ENCODE measurements at regions not wholly inside any gene's neighbourhood (a gene's known extent, or its start where the extent isn't known, plus 50 kb on each side); places are given as distances from the start of the nearest gene placed in this dataset.
"Not testable (repeated sequence)": the region's sequence is repeated elsewhere in the genome, so short reads cannot be mapped to it uniquely, and the experiment has no call there.

DNA sequence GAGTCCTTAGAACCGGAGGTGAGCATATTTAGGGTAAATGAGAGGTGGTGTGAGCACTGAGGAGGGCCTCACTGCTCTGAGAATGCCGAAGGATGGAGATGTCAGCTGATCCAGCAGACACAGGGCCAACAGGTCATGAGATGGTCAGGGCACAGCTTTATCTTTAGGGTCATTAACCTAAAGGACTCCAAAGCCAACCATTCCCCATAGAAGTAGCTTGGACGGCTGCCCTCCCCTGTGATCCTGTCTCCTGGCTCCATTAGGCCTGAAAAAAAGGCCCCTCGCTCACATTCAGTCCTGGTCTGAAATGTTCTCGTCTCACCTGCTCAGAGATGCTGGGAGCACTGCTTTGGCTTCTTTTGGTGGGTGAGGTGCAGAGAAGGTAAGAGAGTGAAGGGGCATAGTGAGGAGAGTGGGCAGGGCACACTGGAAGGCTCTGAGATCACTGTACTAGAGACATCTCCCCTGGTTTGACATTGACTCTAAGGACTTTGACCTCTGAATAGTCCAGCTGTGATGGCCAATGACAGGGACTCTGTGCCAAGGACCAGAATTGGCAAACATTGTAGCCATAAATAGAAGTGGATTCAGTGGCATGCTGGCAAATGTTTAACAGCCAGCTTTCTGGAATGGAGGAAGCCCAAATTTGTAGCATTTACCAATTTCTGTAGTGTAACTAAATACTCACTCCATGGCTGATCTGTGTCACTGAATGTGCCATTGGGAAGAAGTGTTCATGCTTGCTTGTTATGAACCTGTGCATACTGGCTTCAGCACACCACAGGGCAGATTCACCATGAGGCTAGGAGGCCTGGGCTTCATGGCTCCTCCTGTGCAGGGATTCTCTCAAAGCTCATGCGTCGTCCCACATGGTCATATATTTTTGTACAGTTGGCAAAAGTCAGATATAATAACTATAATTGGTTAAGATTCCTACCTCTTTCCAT, 76.2 kb upstream of the MRPS22 start:
- no peak overlapping the region for H3K27ac Mint-ChIP-seq
- DNase-seq (ENCODE audit: low spot score in 2 of 2), result no peak
- H3K9me3 Mint-ChIP-seq, result no peaks in the 10 kb centered on the region
- no peaks in the 10 kb centered on the region for H3K36me3 Mint-ChIP-seq
- no peak for ATAC-seq

DNA sequence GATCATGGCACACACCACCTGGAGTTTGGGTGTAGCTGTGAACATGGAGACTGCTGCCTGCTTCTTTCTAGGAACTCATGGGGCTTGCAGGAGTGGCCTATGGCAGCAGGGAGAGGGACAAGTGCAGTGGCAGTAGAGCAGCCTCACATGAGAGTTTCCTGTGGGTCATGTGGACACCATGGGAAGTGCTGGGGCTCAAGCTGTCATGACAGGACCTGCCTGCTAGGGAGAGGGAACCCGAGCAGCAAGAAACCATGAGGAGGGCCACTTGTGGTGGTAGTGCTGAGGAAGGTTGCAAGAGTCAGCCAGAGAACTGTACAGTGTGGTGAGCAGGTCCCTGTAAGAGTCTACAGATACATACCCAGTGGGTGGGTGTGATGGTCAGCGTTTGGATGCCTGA, 73.8 kb upstream of the MRPS22 start:
- ATAC-seq, result no peak
- no peak for DNase-seq (ENCODE audit: low spot score in 2 of 2)
- Mint-ChIP-seq H3K27ac (no peak overlapping the region), H3K36me3 (no peaks in the 10 kb centered on the region), H3K9me3 (no peaks in the 10 kb centered on the region)

DNA sequence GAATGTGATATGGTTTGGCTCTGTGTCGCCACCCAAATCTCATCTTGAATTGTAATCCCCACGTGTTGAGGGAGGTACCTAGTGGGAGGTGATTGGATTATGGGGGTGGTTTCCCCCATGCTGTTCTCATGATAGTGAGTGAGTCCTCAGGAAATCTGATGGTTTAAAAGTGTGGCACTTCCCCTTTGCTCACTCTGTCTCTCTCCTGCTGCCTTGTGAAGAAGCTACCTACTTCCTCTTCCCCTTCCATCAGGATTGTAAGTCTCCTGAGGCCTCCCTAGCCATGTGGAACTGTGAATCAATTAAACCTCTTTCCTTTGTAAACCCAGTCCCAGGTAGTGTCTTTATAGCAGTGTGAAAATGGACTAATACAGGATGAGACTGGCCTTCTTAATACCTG, 73.2 kb upstream of the MRPS22 start:
- not testable (repeated sequence) for ATAC-seq; H3K27ac Mint-ChIP-seq; H3K9me3 Mint-ChIP-seq; H3K36me3 Mint-ChIP-seq; DNase-seq (ENCODE audit: low spot score in 2 of 2)

DNA sequence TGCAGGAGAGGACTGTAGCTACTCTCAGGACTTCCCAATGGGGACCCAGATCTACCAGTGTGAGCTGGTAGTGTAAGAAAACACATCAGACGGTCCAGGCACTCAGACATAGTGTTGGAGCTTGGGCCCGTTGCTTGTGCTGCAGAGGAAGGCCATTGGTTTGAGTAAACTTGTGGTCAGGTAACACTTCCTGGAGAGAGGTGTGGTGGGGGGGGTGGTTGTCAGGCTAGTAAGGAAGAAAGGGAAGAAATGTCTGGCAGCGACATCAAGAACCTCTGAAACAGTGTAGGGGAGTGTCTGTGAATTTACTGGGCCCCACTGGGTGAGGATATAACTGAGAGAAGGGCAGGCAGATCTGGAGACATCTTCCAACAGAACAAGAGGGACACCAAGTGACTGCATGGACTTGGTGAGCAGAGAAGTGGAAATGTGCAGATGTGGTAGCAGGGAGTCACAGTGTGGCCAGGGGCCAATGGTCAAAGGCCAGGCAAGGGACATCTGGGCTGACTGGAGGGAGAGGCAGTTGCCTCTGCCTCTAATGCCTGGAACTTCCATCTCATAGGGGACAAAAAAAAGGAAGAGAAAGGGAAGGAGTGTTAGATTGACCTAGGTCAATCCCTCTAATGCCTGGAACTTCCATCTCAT, 63.7 kb upstream of the MRPS22 start:
- ATAC-seq, result no peak
- DNase-seq (ENCODE audit: low spot score in 2 of 2), result no peak
- no peaks in the 10 kb centered on the region for H3K36me3 Mint-ChIP-seq
- no peak overlapping the region for H3K27ac Mint-ChIP-seq
- H3K9me3 Mint-ChIP-seq, result no peaks in the 10 kb centered on the region

DNA sequence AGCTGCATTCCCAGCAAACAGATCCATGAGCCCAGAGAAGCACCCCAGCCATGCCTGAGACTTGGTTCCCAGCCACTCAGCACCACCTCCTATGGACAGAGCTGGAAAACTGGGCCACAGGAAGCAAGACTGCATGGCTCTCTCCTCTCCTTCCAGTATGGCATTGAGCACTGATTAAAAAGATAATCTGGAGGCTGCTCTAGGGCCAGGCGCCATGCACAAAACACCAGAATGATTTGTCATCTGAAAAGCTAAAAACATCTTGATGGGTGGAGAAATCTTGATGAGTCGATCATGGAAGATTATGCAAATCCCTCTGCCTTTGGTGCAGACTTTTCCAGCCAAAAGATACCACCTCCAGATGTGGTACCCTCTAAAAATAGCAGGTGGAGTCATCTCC, 62.7 kb upstream of the MRPS22 start:
- no peak overlapping the region for H3K27ac Mint-ChIP-seq
- ATAC-seq (no peak), DNase-seq (ENCODE audit: low spot score in 2 of 2) (no peak)

DNA sequence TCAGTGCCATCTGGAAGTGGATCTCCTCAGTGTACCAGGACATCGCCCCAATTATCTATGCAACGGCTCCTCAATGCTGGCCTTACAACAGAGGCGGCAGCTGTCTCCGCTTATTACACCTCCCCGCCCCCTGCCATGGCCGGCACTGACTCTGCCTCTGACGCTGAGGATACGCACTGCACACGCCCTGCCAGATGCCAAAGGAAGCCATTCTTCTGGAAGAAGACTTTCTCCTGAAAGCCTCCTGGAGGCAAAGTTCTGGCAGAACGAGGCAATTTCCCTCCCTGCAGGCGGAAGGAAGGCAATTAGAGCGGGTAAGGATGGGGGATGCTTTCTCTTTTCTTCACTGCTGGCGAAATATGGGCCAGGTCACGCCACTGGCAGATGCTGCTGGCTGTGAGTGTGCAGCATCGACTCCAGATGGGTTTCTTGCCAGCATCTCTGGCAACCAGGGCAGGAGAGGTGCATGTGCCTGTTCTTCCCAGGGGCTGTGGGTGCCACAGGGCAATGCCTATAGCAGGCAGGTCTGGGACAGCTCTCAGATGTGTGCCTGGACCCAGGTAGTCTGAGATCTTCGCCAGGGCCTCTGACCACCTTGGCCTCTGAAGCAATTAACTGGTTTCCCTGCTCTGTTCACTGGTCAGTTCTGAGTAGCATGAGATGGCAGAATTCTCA, 62.2 kb upstream of the MRPS22 start:
- ATAC-seq, result no peak

More for the DNA sequence above, 62.7 kb upstream of the MRPS22 start:
- H3K36me3 Mint-ChIP-seq, result no peaks in the 10 kb centered on the region
- no peaks in the 10 kb centered on the region for H3K9me3 Mint-ChIP-seq

DNA sequence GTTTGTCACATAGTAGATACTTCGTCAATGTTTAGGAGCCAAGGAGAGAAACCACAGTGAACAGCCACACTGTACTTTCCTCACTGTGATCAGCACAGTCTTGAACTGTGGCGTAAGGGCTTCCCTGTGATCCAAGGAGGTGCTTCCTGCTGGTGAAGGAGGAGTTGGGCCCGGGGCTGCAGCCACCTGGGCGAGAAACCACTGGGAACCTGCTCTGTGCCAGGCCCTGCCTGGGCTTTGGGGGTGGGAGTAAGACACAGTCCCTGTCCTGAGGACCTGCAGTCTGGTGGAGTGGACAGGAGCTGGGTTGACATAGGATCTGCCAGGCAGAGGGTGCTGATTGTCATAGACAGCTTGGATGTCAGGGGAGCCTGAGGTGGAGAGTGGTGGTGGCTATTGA, 60.5 kb upstream of the MRPS22 start:
- H3K9me3 Mint-ChIP-seq, result no peaks in the 10 kb centered on the region
- ATAC-seq (no peak), DNase-seq (ENCODE audit: low spot score in 2 of 2) (no peak)
- no peaks in the 10 kb centered on the region for H3K36me3 Mint-ChIP-seq
- H3K27ac Mint-ChIP-seq, result no peak overlapping the region

More for the DNA sequence above, 62.2 kb upstream of the MRPS22 start:
- DNase-seq (ENCODE audit: low spot score in 2 of 2), result no peak
- Mint-ChIP-seq H3K36me3 (no peaks in the 10 kb centered on the region), H3K9me3 (no peaks in the 10 kb centered on the region), H3K27ac (no peak overlapping the region)

DNA sequence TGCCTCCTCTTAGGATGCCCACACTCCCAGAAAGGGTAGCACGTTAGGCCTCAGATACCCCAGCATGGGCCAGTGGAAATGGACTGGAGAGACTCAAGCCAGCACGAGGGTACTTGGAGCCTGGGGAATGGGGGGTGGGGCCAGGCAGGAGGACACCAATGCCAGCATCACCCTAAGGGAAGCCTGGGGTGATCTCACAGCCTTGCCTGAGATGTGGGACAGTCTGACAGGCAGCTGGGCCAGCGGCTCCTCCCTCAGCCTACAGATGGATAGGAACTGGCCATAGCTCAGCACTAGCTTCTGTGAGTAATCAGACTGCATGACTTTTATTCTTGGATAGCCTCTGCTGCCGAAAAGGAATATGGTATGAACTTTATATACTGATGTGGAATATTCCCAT, 59.6 kb upstream of the MRPS22 start:
- H3K36me3 Mint-ChIP-seq, result no peaks in the 10 kb centered on the region
- ATAC-seq (no peak), DNase-seq (ENCODE audit: low spot score in 2 of 2) (no peak)
- H3K9me3 Mint-ChIP-seq, result no peaks in the 10 kb centered on the region
- H3K27ac Mint-ChIP-seq, result no peak overlapping the region

DNA sequence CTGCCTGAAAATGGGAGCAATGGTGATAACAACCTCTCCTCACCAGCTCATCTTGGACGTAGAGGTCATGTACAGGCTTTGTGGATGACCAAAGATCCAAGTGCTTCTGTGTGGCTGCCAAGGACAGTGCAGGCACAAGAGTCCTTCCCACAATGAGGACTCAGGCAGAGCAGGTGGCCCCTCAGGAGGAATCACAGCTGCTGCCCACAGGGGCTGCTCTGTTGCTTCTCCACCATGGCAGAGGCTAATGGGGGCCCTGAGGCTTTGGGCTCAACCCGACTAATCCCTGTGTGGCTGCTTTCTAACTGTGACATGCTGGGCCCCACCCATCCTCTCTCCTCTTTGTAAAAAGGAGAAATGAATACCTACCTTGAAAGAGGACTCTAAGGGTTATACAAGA, 58.1 kb upstream of the MRPS22 start:
- Mint-ChIP-seq H3K27ac (no peak overlapping the region), H3K36me3 (no peaks in the 10 kb centered on the region), H3K9me3 (no peaks in the 10 kb centered on the region)
- DNase-seq (ENCODE audit: low spot score in 2 of 2) (no peak), ATAC-seq (no peak)

DNA sequence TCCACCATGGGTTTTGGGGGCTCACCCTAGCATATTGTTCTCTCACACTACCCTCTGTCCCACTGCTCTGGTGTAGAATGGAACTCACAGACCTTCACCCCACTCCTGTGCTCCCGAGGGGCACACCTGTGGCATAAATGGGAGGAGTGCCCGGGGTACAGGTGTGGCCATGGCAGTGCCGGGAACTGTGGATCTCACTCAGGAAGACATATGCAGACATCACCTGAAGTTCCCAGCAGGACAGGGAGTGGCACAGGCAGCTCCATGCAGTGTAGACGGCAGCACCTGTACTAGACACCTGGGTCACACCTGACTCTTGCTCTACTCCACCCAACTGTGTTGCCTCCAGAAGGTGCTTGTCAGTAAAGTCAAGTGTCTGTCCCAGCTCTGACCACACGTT, 57.6 kb upstream of the MRPS22 start:
- no peak for ATAC-seq
- H3K27ac Mint-ChIP-seq, result no peak overlapping the region

DNA sequence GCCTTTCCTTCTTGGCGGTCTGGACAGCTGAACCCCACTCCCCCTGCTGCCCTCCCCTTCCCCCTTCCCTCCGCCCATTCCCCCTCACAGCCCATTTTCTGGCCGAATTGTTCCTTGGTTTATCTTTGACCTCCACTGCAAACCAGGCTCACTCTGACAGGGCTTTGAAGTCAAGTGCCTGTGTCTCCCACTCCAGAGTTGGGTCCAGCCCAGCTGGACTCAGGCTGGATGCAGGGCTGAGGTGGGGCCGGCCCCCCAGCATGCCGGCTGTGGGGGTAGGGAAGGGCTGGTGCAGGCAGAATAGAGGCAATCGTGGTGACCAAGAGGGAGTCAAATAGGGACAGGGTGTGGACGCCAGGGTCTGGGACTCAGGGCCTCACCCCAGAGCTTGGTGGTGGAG, 57.0 kb upstream of the MRPS22 start:
- H3K36me3 Mint-ChIP-seq, result no peaks in the 10 kb centered on the region
- DNase-seq (ENCODE audit: low spot score in 2 of 2), result no peak
- ATAC-seq, result no peak
- H3K27ac Mint-ChIP-seq, result no peak overlapping the region
- no peaks in the 10 kb centered on the region for H3K9me3 Mint-ChIP-seq

More for the DNA sequence above, 57.6 kb upstream of the MRPS22 start:
- Mint-ChIP-seq H3K9me3 (no peaks in the 10 kb centered on the region), H3K36me3 (no peaks in the 10 kb centered on the region)
- DNase-seq (ENCODE audit: low spot score in 2 of 2), result no peak

DNA sequence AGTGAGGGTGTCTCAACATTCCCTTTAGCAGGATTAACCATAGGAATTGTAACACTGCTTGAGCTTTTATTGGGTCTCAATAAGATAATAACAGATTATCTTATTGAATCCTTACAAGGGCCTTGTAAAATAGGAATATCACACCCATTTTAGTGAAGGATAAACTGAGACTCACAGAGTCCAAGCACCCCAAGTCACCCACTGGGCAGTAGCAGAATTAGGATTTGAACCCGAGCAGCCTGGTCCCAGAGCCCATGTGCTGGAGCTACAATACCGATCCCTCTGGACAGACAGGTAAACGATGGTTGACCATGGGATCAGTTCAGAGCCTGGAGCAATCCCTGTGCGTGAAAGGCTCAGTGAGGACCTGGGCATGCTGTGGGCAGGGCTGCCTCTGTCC, 56.3 kb upstream of the MRPS22 start:
- no peak overlapping the region for H3K27ac Mint-ChIP-seq
- H3K9me3 Mint-ChIP-seq, result no peaks in the 10 kb centered on the region
- H3K36me3 Mint-ChIP-seq, result no peaks in the 10 kb centered on the region
- ATAC-seq (no peak), DNase-seq (ENCODE audit: low spot score in 2 of 2) (no peak)

DNA sequence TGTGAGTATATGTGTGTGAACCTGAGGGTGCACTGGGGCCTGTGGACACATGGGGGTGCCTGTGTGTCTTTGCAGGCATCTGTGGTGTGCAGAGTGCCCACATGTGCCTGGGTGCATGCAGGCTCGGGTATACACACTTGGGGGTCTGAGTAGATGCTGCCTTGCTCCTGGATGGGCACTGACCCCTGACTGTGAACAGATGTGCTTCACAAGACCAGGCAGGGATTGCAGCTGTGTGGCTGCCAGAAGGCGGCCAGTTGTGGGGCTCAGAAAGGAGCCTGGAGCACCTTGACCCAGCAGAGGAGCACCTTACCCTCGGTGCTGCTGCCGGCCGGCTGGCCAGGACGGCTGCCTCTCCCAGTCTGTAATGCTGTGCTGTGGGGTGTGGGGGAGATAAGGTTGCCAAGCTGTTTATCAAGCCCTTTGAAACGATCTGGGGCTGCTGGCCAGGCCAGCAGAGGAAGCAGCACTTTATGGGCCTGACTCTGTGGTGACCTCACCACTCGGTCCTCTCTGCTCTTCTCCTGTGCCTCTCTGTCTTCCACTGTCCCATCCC, 55.5 kb upstream of the MRPS22 start:
- DNase-seq (ENCODE audit: low spot score in 2 of 2) (no peak), ATAC-seq (no peak)
- Mint-ChIP-seq H3K9me3 (no peaks in the 10 kb centered on the region), H3K27ac (peak overlapping the region in 1 of 2 donors; percentile 14), H3K36me3 (no peaks in the 10 kb centered on the region)

DNA sequence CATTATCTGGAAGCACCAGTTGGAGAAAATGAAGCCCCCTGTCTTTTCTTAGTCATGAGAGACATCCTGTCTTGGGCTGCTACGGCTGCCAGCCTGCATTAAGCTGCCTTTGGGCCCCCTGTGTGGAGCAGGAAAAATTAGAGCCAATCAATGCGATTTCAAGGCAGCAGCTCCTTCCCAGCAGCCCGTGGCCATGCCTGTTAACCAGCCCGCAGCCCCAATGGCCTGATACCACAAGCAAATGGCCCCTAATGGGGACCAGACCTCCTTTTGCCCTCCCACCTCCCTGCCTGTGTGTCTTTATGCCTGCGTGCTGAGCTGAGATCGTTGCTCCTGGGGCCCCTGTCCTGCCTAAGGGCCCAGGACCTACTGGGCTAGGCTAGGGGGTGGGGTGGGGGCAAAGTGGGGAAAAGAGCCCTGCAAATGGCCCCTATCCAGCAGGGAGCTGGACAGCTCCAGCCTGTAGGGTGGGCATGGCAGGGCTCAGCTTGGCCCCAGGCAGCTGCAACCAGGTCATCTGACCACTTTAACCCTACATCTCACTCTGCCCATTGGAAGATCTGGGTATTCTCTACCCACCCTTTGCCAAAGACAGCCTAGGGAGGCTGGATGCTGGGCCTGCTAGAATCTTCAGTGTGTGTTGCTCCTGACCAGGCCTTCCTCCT, 53.8 kb upstream of the MRPS22 start:
- DNase-seq (ENCODE audit: low spot score in 2 of 2), result no peak
- Mint-ChIP-seq H3K27ac (no peak overlapping the region), H3K36me3 (no peaks in the 10 kb centered on the region), H3K9me3 (no peaks in the 10 kb centered on the region)
- ATAC-seq, result no peak

DNA sequence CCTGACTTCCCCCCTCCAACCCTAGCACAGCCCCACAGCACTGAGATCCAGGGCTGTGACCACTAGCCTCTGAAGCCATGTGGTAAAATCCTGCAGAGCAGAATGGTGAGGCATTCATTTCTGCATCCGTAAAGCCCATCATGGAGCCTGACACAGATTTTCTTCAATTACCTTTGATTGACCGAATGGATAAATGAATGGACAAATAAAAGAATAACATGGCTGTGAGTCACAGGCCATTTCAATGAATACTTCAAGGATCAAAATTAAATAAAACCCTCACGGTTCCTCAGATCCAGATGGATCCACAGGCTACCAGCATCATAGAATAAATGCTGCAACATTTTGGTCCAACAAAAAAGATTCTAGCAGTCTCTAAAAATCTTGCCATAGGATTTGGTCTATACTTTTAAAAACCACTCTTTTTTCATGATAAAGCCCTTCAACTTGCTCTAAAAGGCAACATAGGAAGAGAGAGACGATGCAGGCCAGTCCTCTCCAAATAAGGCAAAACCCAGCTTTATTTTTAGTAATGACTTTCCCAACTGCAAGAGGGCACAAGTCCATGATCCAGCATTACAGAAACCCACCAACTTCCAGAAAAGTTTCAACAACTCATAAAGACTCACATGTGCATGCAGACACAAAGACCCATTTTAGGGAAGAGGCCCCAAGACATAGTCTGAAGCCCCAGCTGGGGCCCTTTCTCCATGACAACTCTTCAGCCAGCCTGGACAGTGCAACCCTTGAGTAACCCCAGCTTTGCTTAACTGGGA, 52.4 kb upstream of the MRPS22 start:
- no peaks in the 10 kb centered on the region for H3K36me3 Mint-ChIP-seq
- ATAC-seq, result no peak
- no peak for DNase-seq (ENCODE audit: low spot score in 2 of 2)
- H3K27ac Mint-ChIP-seq, result no peak overlapping the region
- H3K9me3 Mint-ChIP-seq, result no peaks in the 10 kb centered on the region

DNA sequence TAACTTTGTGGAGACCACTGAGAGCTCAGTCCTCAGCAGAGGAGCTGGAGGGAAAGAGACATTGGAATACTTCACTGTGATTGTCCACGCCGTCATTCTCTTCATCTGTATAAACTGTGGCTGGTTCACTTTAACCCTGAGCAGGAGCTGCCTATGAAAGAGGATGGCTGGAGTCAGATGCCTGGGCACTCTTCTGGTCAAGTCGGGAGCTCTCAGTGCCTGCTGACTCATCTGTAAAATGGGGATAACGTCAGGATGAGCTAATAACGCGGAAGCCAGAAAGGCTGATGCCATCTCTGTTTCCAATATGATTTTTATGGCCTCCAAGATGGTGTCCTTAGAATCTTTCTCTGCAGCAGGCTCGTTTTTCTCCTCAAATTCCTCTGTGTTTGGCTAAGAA, 51.6 kb upstream of the MRPS22 start:
- H3K9me3 Mint-ChIP-seq, result no peaks in the 10 kb centered on the region
- ATAC-seq (no peak), DNase-seq (ENCODE audit: low spot score in 2 of 2) (no peak)
- H3K36me3 Mint-ChIP-seq, result no peaks in the 10 kb centered on the region
- H3K27ac Mint-ChIP-seq, result no peak overlapping the region
